Globus pallidus (tissue), 1 donor: ENCODE measurements at regions not wholly inside any gene's neighbourhood (a gene's known extent, or its start where the extent isn't known, plus 50 kb on each side); places are given as distances from the start of the nearest gene placed in this dataset.

Source experiments
- DNase-seq: peaks from one replicate; pipeline ENCODE4 v3.0.0-alpha.2; 2015; ENCODE audit warnings: low spot score

- DNase-seq: no peak
Measured at GRCh38 chr6:16974704-16975359, 127.0 kb upstream of the STMND1 start.

- no peak for DNase-seq
Measured at GRCh38 chr6:16974387-16974673, 127.5 kb upstream of the STMND1 start.

GRCh38 chr6:16973545-16974386, 128.1 kb upstream of the STMND1 start:
- no peak for DNase-seq

- no peak for DNase-seq
Measured at GRCh38 chr6:16973051-16973450, 128.8 kb upstream of the STMND1 start.

GRCh38 chr6:16972535-16972934, 129.3 kb upstream of the STMND1 start:
- no peak for DNase-seq

GRCh38 chr6:16969699-16970655, 131.9 kb upstream of the STMND1 start:
- no peak for DNase-seq

GRCh38 chr6:16968101-16968500, 133.7 kb upstream of the STMND1 start:
- no peak for DNase-seq

DNA sequence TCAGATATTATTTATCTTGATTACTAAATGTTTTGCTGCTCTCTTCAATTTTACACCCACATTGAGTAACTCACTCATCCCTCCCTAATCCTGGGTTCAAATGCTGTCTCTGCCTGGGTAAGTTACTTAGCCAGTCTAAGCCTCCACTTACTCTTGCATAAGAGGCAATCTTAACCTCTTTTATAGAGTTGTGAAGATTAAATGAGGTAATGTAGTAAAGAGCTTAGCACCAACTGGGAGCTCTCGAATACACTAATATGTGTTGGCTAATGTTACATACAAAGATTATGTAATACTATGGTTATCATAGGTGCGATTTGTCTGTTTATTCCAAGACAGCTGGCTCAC, 134.4 kb upstream of the STMND1 start:
- no peak for DNase-seq

- no peak for DNase-seq
Measured at GRCh38 chr6:16966791-16967469, 134.9 kb upstream of the STMND1 start.

GRCh38 chr6:16965689-16966088, 136.2 kb upstream of the STMND1 start:
- DNase-seq: no peak

DNA sequence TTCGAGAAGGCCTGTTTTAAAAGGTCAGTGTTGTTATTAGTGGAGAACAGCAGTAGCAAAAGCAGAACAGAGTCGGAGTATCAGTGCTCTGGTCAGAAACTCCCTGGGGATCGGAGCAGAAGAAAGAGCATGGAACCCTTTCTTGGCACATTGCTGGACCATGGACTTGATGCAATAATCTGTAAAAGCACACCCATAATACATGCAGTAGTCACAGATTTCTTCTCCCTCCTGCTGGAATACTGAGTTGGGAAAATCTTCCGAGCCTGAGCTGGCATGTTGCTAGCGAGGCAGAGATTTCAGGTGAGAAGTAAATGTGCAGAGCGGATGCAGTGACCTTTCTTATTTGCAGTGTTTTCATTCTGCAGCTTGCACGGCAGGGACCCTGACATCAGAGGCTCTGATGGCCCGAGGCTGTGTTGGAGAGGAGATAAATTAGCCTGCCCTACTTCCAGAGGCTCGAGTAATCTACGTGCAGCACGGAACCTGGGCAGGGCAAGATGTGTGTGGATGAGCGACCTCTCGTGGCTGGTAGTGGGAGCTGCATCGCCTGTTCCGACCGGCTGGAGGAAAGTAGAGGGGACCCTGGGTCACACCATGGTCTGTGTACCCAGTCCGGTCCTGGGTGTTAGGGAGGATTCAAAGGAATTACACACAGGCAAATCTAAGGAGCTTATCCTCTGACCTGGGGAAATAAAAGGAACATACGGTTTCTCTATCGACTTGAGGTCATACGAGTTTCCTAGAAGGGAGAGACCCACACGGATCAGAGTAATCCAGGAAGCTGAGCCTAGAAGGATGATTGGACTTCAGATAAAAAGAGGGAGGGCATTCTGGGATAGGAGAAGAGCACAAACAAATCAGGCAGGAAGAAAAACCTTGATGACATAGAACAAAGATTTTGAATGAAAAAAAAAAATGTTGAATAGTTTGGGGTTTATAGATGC, 137.0 kb upstream of the STMND1 start:
- peak; percentile 58 for DNase-seq

- no peak for DNase-seq
Measured at GRCh38 chr6:16961577-16961976, 140.3 kb upstream of the STMND1 start.

DNA sequence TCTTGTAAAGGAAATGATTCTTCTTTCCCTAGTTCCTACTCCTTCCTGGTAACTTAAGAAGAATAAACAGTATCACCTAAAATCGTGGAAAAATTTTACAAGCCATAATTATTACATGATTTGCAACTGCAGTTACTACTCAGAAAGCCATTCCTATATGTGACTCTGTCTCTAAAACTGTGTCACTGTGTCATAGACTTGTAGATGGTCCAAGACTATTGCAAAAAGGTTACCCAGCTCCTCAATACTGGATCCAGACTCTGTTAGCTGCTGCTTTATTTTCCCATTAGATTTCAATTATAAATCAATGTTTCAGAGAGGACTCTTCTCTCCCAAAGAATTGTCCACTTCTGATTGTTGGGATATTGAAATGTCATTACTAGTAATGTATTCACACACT, 142.1 kb upstream of the STMND1 start:
- no peak for DNase-seq

DNA sequence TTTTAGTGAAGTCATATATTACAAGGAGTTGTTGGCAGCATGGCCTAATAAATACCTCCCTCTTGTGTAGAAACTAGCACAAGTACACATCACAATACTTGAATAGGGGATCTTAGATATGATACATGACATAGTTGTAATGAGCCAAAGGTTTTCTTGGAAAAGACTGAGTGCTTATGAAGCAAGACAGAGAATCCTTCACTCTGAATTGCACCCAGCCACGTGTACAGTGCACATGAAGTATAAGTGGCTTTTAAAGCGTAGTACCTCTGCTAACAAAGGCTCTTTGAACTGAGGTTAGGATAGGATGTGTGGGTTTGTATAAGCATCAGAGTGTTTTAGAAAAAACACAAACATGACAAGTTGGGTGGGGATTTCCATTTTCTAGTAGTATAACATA, 145.5 kb upstream of the STMND1 start:
- DNase-seq: no peak

- no peak for DNase-seq
Measured at GRCh38 chr6:16955899-16956298, 146.0 kb upstream of the STMND1 start.

DNA sequence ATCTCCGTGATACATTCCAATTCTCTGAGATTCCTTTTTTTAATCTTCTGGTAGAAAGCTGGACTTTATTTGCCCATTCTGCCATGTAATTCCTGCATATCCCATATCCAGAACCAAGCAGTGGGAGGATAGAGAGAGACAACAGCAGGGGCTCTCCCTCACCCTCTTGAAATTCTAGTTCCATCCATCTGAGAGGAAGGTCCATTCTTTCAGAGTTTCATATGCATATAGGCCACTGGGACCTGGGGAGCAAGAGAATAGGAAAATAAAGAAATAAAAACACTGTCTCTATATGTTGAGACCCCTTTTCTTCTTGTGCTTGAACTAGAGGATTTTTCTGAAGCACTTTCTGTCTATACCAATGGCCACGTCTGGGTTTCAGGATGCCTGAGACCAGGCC, 147.9 kb upstream of the STMND1 start:
- no peak for DNase-seq

GRCh38 chr6:16953446-16953845, 148.4 kb upstream of the STMND1 start:
- no peak for DNase-seq

DNA sequence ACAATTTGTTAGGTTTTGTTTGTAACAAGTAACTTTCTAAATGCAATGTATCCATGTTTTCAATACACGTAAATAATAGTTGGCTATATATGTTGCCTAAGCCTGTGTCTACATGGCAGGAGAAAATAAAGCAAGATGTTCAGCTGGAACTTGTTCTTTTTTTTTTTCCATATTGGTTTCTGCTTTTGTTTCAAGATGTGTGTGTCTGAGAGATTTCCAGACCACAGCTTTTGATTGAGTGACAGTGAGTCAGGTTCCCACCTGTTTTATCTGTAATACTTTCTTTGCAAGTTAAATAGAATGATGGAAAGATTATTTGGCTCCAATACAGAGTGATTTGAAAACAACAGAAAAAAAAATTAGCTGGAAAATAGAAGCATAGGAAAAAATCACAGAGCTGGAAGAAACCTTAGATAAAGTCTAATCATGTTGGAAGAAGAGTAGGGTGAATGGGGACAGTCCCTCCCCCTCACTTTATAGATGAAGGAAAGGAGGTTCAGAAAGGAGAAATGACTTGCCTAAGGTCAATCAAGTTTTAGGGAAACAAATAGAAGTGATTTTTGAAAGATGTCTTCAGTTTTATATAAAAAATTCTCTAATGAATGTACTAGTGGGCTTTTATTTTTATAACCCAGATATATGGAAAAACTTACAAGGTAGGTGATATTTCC, 150.9 kb upstream of the STMND1 start:
- no peak for DNase-seq

DNA sequence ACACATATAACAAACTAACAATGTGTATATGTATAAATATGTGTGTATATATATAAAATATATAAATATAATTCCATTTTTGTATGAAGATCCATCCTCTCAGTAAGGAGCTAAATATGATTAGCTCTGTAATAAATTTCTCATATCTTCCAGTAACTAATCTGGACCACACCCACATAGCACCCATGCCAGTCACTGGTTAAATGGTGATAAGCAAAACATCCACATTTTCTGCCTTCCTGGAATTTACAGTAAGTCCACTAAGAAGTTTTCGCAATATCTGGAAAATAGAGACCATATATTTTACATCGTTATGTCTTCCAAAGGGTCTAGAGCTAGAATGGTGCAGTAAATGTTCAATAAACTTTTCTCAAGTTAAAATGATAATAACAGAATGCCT, 151.5 kb upstream of the STMND1 start:
- DNase-seq: no peak

DNA sequence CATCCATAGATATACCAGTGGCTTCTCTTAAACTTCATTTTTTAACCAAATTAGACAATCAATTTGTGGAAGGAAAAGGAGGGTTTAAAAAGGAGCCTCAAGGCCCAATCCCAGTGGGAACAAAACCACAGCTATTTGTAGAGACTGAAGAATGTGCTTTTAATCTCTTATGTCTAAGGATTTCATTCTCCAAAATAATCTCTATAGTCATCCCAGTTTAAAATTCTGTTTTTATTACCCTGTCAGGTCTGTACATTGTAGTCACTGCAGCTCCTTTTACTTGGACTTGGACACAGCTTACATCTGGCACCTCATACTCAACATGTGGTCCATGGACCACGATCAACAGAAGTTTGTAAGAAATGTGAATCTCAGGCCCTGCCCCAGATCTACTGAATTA, 152.1 kb upstream of the STMND1 start:
- DNase-seq: no peak

GRCh38 chr6:16948396-16948795, 153.5 kb upstream of the STMND1 start:
- DNase-seq: no peak
